8988T (cell line): ENCODE measurements at regions not wholly inside any gene's neighbourhood (a gene's known extent, or its start where the extent isn't known, plus 50 kb on each side); places are given as distances from the start of the nearest gene placed in this dataset.
"Not testable (repeated sequence)": the region's sequence is repeated elsewhere in the genome, so short reads cannot be mapped to it uniquely, and the experiment has no call there.

ENCODE experiments used
- DNase-seq: peaks from one replicate; pipeline ENCODE4 v3.0.0; 2011

GRCh38 chr11:16605389-16605893, 133.0 kb upstream of the C11orf58 start:
- no peak for DNase-seq

- DNase-seq: peak; percentile 28
Observed at GRCh38 chr11:16604794-16605388, 133.6 kb upstream of the C11orf58 start.

- no peak for DNase-seq
Observed at GRCh38 chr11:16603890-16604793, 134.3 kb upstream of the C11orf58 start.

- DNase-seq: no peak
Observed at GRCh38 chr11:16603245-16603644, 135.2 kb upstream of the C11orf58 start.

- no peak for DNase-seq
Observed at GRCh38 chr11:16598906-16599305, 139.5 kb upstream of the C11orf58 start.

- no peak for DNase-seq
Observed at GRCh38 chr11:16598032-16598431, 140.4 kb upstream of the C11orf58 start.

GRCh38 chr11:16596231-16596630, 142.2 kb upstream of the C11orf58 start:
- no peak for DNase-seq

- no peak for DNase-seq
Observed at GRCh38 chr11:16591157-16591556, 147.3 kb upstream of the C11orf58 start.

GRCh38 chr11:16587670-16588069, 150.8 kb upstream of the C11orf58 start:
- DNase-seq: no peak

GRCh38 chr11:16584569-16584968, 153.9 kb upstream of the C11orf58 start:
- no peak for DNase-seq

- DNase-seq: not testable (repeated sequence)
Observed at GRCh38 chr11:16581078-16581477, 157.4 kb upstream of the C11orf58 start.

GRCh38 chr11:16577490-16577889, 161.0 kb upstream of the C11orf58 start:
- no peak for DNase-seq

- DNase-seq: not testable (repeated sequence)
Observed at GRCh38 chr11:16574889-16575288, 163.6 kb upstream of the C11orf58 start.

GRCh38 chr11:16572945-16573344, 165.5 kb upstream of the C11orf58 start:
- no peak for DNase-seq

GRCh38 chr11:16561150-16561549, 177.3 kb upstream of the C11orf58 start:
- DNase-seq: no peak

GRCh38 chr11:16558494-16558893, 180.0 kb upstream of the C11orf58 start:
- no peak for DNase-seq

GRCh38 chr11:16555956-16556355, 182.5 kb upstream of the C11orf58 start:
- DNase-seq: no peak

- no peak for DNase-seq
Observed at GRCh38 chr11:16554361-16554760, 184.1 kb upstream of the C11orf58 start.

GRCh38 chr11:16547879-16548278, 190.6 kb upstream of the C11orf58 start:
- no peak for DNase-seq

GRCh38 chr11:16543642-16544041, 187.3 kb upstream of the SOX6 start:
- no peak for DNase-seq

GRCh38 chr11:16542353-16542752, 186.0 kb upstream of the SOX6 start:
- no peak for DNase-seq

GRCh38 chr11:16536513-16536912, 180.2 kb upstream of the SOX6 start:
- no peak for DNase-seq

- DNase-seq: no peak
Observed at GRCh38 chr11:16528639-16529038, 172.3 kb upstream of the SOX6 start.
